CD4-positive, alpha-beta T cell treated with Interleukin-21 for 1 hour (primary cell): ENCODE measurements at regions not wholly inside any gene's neighbourhood (a gene's known extent, or its start where the extent isn't known, plus 50 kb on each side); places are given as distances from the start of the nearest gene placed in this dataset.

ENCODE experiments used
- DNase-seq: peaks from one replicate; pipeline ENCODE4 v3.0.0-alpha.2; 2020

- DNase-seq, result no peak
These were observed 135.0 kb upstream of the ARL4C start for GRCh38 chr2:234631646-234632514.

GRCh38 chr2:234630801-234631261 lies 133.9 kb upstream of the ARL4C start:
- no peak for DNase-seq

- DNase-seq, result no peak
These were observed 132.7 kb upstream of the ARL4C start for GRCh38 chr2:234629596-234629995.

GRCh38 chr2:234628953-234629352 lies 132.1 kb upstream of the ARL4C start:
- DNase-seq, result no peak

- DNase-seq, result no peak
These were observed 130.4 kb upstream of the ARL4C start for GRCh38 chr2:234627308-234627707.

GRCh38 chr2:234626566-234627130 lies 129.8 kb upstream of the ARL4C start:
- no peak for DNase-seq

GRCh38 chr2:234625626-234626250 lies 128.9 kb upstream of the ARL4C start:
- no peak for DNase-seq

GRCh38 chr2:234623521-234623991 lies 126.7 kb upstream of the ARL4C start:
- no peak for DNase-seq

- no peak for DNase-seq
These were observed 124.2 kb upstream of the ARL4C start for GRCh38 chr2:234621120-234621519.

GRCh38 chr2:234620018-234620417 lies 123.1 kb upstream of the ARL4C start:
- DNase-seq, result no peak

- no peak for DNase-seq
These were observed 118.9 kb upstream of the ARL4C start for GRCh38 chr2:234615643-234616356.

GRCh38 chr2:234611209-234611608 lies 114.3 kb upstream of the ARL4C start:
- no peak for DNase-seq

GRCh38 chr2:234608946-234609345 lies 112.1 kb upstream of the ARL4C start:
- DNase-seq, result no peak

- DNase-seq, result no peak
These were observed 110.8 kb upstream of the ARL4C start for GRCh38 chr2:234607691-234608090.

- DNase-seq, result no peak
These were observed 110.0 kb upstream of the ARL4C start for GRCh38 chr2:234606896-234607295.

GRCh38 chr2:234603619-234604018 lies 106.7 kb upstream of the ARL4C start:
- DNase-seq, result no peak

- DNase-seq, result no peak
These were observed 104.3 kb upstream of the ARL4C start for GRCh38 chr2:234601213-234601612.

GRCh38 chr2:234597576-234597861 lies 100.6 kb upstream of the ARL4C start:
- DNase-seq, result no peak

- no peak for DNase-seq
These were observed 100.1 kb upstream of the ARL4C start for GRCh38 chr2:234596696-234597575.

GRCh38 chr2:234595829-234596228 lies 98.9 kb upstream of the ARL4C start:
- DNase-seq, result no peak

GRCh38 chr2:234594715-234595114 lies 97.8 kb upstream of the ARL4C start:
- no peak for DNase-seq

- no peak for DNase-seq
These were observed 96.8 kb upstream of the ARL4C start for GRCh38 chr2:234593636-234594035.
